ENCODE measurements at regions not wholly inside any gene's neighbourhood (a gene's known extent, or its start where the extent isn't known, plus 50 kb on each side); places are given as distances from the start of the nearest gene placed in this dataset.

DNA sequence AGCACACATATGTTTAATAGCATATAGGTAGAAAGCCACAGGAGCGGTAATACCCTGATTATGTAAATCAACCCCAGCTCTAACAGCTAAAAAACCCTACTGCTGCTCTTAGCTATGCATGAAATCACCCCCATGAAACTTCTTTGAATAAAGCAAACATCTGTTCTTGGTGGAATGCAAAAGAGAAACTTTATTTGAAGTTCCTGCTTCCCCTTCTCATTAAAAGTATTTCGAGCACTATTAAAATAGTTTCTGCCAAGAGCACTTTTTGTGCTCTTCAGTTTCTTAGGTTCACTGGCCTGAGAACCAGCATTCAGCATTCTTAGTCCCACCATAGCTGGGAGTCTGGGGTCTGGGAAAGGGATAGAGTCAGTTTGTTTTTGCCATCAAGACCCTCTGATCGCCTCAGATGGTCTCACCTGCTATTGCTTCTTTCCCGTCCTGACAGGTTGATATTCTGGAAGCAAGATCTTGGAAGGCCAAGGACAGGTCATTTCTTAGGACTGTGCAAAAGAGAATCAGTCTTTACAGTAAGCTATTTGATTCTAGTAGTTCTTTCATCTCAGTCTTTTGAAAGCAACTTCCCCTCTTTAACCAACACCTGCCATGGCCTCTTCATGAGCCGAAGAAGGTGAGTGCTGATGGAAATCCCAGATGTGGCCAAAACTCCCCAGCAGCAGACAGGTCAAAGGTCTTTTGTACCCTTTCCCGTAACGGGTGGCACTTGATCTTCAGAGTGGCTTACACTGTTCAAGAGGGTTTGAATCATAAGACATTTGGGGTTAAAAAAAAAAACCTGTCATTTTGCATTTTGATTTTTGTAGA is 76.5 kb upstream of the TMEM170B start:
- ATAC-seq (ENCODE audit: low read depth), result peak; percentile 29; the same call in 1 of the 2 replicates
- Histone ChIP-seq H3K4ac (ENCODE audit: low read depth, low read length) (no peak overlapping the region), H4K91ac (ENCODE audit: insufficient read depth, low read depth, low read length) (no peak overlapping the region), H3K14ac (replicated peaks; ENCODE audit: low read depth, low read length) (no peak overlapping the region), H4K20me1 (ENCODE audit: insufficient read depth, low read length) (no peaks in the 10 kb centered on the region), H4K8ac (ENCODE audit: low read depth in 2 of 2, low read length in 2 of 2) (no peak overlapping the region), H2AFZ (replicated peaks; ENCODE audit: low read length, poor library complexity) (no peak overlapping the region), H3K9me1 (ENCODE audit: insufficient read depth, low read length) (no peaks in the 10 kb centered on the region), H3K4me3 (ENCODE audit: insufficient read depth, low read depth, low read length) (no peak overlapping the region), H3K9ac (ENCODE audit: low read depth, low read length) (no peak overlapping the region), H3K18ac (ENCODE audit: low read depth, low read length) (no peak overlapping the region; the same call in 1 of the 2 replicates), H2AK9ac (replicated peaks; ENCODE audit: low read depth, low read length, poor library complexity) (no peak overlapping the region), H3K4me2 (ENCODE audit: low read depth, low read length) (no peak overlapping the region), H2BK15ac (ENCODE audit: low read depth, low read length) (no peak overlapping the region), H2BK120ac (ENCODE audit: low read depth, low read length) (no peak overlapping the region), H2BK20ac (ENCODE audit: low read depth, low read length) (no peak overlapping the region), H3K4me1 (ENCODE audit: control insufficient read depth, insufficient read depth, low read length) (peaks cover 5% of the 10 kb centered on the region), H2BK5ac (ENCODE audit: low read depth, low read length, poor library complexity, severe bottlenecking) (no peak overlapping the region), H3K36me3 (ENCODE audit: control insufficient read depth, insufficient read depth, low read length) (no peaks in the 10 kb centered on the region), H3K56ac (ENCODE audit: extremely low read depth, insufficient read depth, low read length) (no peak overlapping the region), H3K9me3 (ENCODE audit: control insufficient read depth, insufficient read depth, low read length) (no peaks in the 10 kb centered on the region; the same call in 1 of the 2 replicates), H3K27me3 (ENCODE audit: control insufficient read depth, insufficient read depth, low read length) (no peaks in the 10 kb centered on the region), H2AK5ac (ENCODE audit: low read depth, low read length) (no peak overlapping the region), H4K5ac (ENCODE audit: low read depth, low read length) (no peak overlapping the region), H3K23ac (ENCODE audit: low read depth, low read length) (no peak overlapping the region), H3K27ac (ENCODE audit: insufficient read depth, low read length) (no peak overlapping the region), H3K79me1 (ENCODE audit: low read depth in 1 of 2, low read length in 2 of 2) (no peaks in the 10 kb centered on the region)
- dilution Hi-C loops (cut with HindIII; ENCODE audit: low sequenced_read_pairs, unreplicated experiment), result no loop called here
- ChIA-PET POLR2A (ENCODE audit: unreplicated experiment) (no interaction called here), CTCF (no interaction called here)
- in situ Hi-C loops (cut with MboI; ENCODE audit: low sequenced_read_pairs), result no loop called here
- intact Hi-C loops (cut with micrococcal nuclease), result no loop called here
- DNase-seq, result no peak
- TF ChIP-seq FOS (IDR thresholded peaks at IDR 0.05; ENCODE audit: low read depth, low read length), result no peak
- no peak for TF ChIP-seq RFX5 (IDR thresholded peaks at IDR 0.05; ENCODE audit: low read depth, low read length)
- TF ChIP-seq RAD21 (IDR thresholded peaks at IDR 0.05; ENCODE audit: low read length), result no peak
- TF ChIP-seq, protein P1, sequence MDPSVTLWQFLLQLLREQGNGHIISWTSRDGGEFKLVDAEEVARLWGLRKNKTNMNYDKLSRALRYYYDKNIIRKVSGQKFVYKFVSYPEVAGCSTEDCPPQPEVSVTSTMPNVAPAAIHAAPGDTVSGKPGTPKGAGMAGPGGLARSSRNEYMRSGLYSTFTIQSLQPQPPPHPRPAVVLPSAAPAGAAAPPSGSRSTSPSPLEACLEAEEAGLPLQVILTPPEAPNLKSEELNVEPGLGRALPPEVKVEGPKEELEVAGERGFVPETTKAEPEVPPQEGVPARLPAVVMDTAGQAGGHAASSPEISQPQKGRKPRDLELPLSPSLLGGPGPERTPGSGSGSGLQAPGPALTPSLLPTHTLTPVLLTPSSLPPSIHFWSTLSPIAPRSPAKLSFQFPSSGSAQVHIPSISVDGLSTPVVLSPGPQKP (IDR thresholded peaks at IDR 0.05; ENCODE audit: borderline replicate concordance, low read depth, low read length), result no peak
- no peak for TF ChIP-seq MAFK (IDR thresholded peaks at IDR 0.05; ENCODE audit: low read depth, low read length)
- TF ChIP-seq NFE2L2 (IDR thresholded peaks at IDR 0.05; ENCODE audit: low read depth, low read length), result no peak
- TF ChIP-seq, protein P2, sequence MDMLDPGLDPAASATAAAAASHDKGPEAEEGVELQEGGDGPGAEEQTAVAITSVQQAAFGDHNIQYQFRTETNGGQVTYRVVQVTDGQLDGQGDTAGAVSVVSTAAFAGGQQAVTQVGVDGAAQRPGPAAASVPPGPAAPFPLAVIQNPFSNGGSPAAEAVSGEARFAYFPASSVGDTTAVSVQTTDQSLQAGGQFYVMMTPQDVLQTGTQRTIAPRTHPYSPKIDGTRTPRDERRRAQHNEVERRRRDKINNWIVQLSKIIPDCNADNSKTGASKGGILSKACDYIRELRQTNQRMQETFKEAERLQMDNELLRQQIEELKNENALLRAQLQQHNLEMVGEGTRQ (IDR thresholded peaks at IDR 0.05; ENCODE audit: low read depth, low read length), result no peak
- no peak for TF ChIP-seq CHD1 (IDR thresholded peaks at IDR 0.05; ENCODE audit: low read depth, low read length)
- TF ChIP-seq BHLHE40 (IDR thresholded peaks at IDR 0.05; ENCODE audit: low read depth, low read length), result no peak
- TF ChIP-seq, protein P3, sequence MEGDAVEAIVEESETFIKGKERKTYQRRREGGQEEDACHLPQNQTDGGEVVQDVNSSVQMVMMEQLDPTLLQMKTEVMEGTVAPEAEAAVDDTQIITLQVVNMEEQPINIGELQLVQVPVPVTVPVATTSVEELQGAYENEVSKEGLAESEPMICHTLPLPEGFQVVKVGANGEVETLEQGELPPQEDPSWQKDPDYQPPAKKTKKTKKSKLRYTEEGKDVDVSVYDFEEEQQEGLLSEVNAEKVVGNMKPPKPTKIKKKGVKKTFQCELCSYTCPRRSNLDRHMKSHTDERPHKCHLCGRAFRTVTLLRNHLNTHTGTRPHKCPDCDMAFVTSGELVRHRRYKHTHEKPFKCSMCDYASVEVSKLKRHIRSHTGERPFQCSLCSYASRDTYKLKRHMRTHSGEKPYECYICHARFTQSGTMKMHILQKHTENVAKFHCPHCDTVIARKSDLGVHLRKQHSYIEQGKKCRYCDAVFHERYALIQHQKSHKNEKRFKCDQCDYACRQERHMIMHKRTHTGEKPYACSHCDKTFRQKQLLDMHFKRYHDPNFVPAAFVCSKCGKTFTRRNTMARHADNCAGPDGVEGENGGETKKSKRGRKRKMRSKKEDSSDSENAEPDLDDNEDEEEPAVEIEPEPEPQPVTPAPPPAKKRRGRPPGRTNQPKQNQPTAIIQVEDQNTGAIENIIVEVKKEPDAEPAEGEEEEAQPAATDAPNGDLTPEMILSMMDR (conservative IDR thresholded peaks at IDR 0.05; ENCODE audit: low read depth, low read length), result no peak
- no peak for TF ChIP-seq SMC3 (IDR thresholded peaks at IDR 0.05; ENCODE audit: low read depth, low read length)
- no peak for TF ChIP-seq POLR2A (IDR thresholded peaks at IDR 0.05; ENCODE audit: low read depth, low read length)
- BruUV-seq (replicated peaks), result no TSS peak
- WGBS, 2 experiments (ENCODE audit: extremely low coverage in 2 of 2, insufficient read length in 1 of 2), result no CpG with 5 or more reads among the region's 7 CpGs
